ENCODE measurements at regions not wholly inside any gene's neighbourhood (a gene's known extent, or its start where the extent isn't known, plus 50 kb on each side); places are given as distances from the start of the nearest gene placed in this dataset.

DNA sequence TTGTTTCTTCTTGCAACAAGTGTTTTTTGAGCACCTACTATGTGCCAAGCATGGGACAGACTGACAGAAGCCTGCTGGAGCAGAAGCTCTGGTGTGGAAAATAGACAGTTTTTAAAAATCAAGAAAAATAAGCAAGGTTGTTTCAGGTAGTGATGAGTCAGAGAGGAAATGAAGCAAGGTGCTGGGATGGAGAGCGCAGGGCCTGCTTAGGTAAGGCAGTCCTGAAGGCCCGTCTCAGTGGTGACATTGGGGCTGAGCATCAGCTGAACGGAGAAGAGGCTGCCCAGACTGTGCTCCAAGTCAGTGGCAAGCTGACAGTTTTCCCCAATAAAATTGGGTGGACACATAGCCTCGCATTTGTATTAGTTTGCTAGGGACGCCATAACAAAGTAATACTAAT, 263.6 kb downstream of the SS18 start:
- TF ChIP-seq, protein P1, sequence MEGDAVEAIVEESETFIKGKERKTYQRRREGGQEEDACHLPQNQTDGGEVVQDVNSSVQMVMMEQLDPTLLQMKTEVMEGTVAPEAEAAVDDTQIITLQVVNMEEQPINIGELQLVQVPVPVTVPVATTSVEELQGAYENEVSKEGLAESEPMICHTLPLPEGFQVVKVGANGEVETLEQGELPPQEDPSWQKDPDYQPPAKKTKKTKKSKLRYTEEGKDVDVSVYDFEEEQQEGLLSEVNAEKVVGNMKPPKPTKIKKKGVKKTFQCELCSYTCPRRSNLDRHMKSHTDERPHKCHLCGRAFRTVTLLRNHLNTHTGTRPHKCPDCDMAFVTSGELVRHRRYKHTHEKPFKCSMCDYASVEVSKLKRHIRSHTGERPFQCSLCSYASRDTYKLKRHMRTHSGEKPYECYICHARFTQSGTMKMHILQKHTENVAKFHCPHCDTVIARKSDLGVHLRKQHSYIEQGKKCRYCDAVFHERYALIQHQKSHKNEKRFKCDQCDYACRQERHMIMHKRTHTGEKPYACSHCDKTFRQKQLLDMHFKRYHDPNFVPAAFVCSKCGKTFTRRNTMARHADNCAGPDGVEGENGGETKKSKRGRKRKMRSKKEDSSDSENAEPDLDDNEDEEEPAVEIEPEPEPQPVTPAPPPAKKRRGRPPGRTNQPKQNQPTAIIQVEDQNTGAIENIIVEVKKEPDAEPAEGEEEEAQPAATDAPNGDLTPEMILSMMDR (IDR thresholded peaks at IDR 0.05): no peak
- TF ChIP-seq EZH2 (IDR thresholded peaks at IDR 0.05; ENCODE audit: borderline replicate concordance, insufficient read depth, low read depth, low read length, poor library complexity, severe bottlenecking): no peak

Measured in B cell (primary cell).